ENCODE measurements at regions not wholly inside any gene's neighbourhood (a gene's known extent, or its start where the extent isn't known, plus 50 kb on each side); places are given as distances from the start of the nearest gene placed in this dataset.

- H3K9ac ChIP-seq (ENCODE audit: low read length) = no peak overlapping the region
- no peaks in the 10 kb centered on the region for H3K36me3 ChIP-seq (ENCODE audit: control insufficient read depth, insufficient read depth, low read length)
- H3K27ac ChIP-seq (ENCODE audit: low read depth, low read length) = no peak overlapping the region
- no peaks in the 10 kb centered on the region; the same call in 1 of the 2 replicates for H3K4me1 ChIP-seq (ENCODE audit: control insufficient read depth, insufficient read depth, low read length)
- H3K9me3 ChIP-seq (ENCODE audit: control insufficient read depth, insufficient read depth, low read depth, low read length) = no peaks in the 10 kb centered on the region
- peaks cover 3% of the 10 kb centered on the region; the same call in 1 of the 2 replicates for H3K27me3 ChIP-seq (ENCODE audit: control insufficient read depth, insufficient read depth, low read length)
- H3K4me3 ChIP-seq (ENCODE audit: low read depth, low read length) = no peak overlapping the region
These were observed 473.7 kb upstream of the PODXL start for GRCh38 chr7:132030086-132030568.

DNA sequence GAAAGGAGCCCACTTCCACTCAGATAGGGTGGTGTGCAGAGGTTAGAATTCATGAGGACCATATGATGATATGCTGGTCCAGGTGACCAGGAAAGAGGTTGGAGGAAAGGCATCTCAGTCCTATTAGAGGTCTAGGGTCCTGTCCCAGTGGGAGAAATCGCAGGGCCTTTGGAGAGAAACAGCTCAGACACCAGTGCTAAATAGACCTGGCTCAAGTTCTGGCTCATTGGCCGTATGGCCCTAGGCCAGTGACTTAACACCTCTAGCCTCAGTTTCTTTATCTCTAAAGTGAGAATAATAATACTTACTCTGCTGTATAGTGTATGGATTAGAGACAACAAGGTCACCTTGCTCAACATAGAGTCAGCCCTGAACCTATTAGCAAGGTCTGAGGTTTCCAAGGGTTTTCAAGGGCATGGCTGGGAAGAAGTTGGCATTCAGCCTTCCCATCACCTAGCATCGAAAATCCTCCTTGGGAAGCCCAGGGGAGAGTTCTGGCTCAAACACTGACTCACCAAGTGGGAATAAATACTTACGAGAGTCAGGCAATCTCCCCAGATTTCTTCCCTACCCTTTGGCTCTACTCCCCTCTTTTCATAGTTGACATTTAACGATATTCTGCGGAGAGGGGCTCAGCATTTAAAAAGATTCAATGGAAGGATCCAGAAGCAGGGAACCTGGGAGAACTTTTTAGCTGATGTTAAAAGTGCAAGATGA is 473.1 kb upstream of the PODXL start:
- H3K9me3 ChIP-seq (ENCODE audit: control insufficient read depth, insufficient read depth, low read depth, low read length) = no peaks in the 10 kb centered on the region
- no peak overlapping the region for H3K9ac ChIP-seq (ENCODE audit: low read length)
- no peaks in the 10 kb centered on the region for H3K4me1 ChIP-seq (ENCODE audit: control insufficient read depth, insufficient read depth, low read length)

GRCh38 chr7:132028144-132028920 is 471.9 kb upstream of the PODXL start:
- H3K27me3 ChIP-seq (ENCODE audit: control insufficient read depth, insufficient read depth, low read length) = peaks cover 9% of the 10 kb centered on the region; the same call in 1 of the 2 replicates
- H3K27ac ChIP-seq (ENCODE audit: low read depth, low read length) = no peak overlapping the region
- no peaks in the 10 kb centered on the region for H3K36me3 ChIP-seq (ENCODE audit: control insufficient read depth, insufficient read depth, low read length)
- no peaks in the 10 kb centered on the region for H3K4me1 ChIP-seq (ENCODE audit: control insufficient read depth, insufficient read depth, low read length)
- no peak overlapping the region for H3K9ac ChIP-seq (ENCODE audit: low read length)
- H3K4me3 ChIP-seq (ENCODE audit: low read depth, low read length) = no peak overlapping the region
- no peaks in the 10 kb centered on the region for H3K9me3 ChIP-seq (ENCODE audit: control insufficient read depth, insufficient read depth, low read depth, low read length)

More for the DNA sequence above, 473.1 kb upstream of the PODXL start:
- no peaks in the 10 kb centered on the region for H3K36me3 ChIP-seq (ENCODE audit: control insufficient read depth, insufficient read depth, low read length)
- H3K27me3 ChIP-seq (ENCODE audit: control insufficient read depth, insufficient read depth, low read length) = peaks cover 7% of the 10 kb centered on the region; the same call in 1 of the 2 replicates
- no peak overlapping the region for H3K27ac ChIP-seq (ENCODE audit: low read depth, low read length)
- H3K4me3 ChIP-seq (ENCODE audit: low read depth, low read length) = no peak overlapping the region

GRCh38 chr7:132024290-132024689 is 467.9 kb upstream of the PODXL start:
- Histone ChIP-seq H3K4me1 (ENCODE audit: control insufficient read depth, insufficient read depth, low read length) (no peaks in the 10 kb centered on the region), H3K27ac (ENCODE audit: low read depth, low read length) (no peak overlapping the region), H3K27me3 (ENCODE audit: control insufficient read depth, insufficient read depth, low read length) (peaks cover 9% of the 10 kb centered on the region; the same call in 1 of the 2 replicates), H3K4me3 (ENCODE audit: low read depth, low read length) (no peak overlapping the region), H3K9ac (ENCODE audit: low read length) (no peak overlapping the region), H3K9me3 (ENCODE audit: control insufficient read depth, insufficient read depth, low read depth, low read length) (no peaks in the 10 kb centered on the region), H3K36me3 (ENCODE audit: control insufficient read depth, insufficient read depth, low read length) (no peaks in the 10 kb centered on the region)

DNA sequence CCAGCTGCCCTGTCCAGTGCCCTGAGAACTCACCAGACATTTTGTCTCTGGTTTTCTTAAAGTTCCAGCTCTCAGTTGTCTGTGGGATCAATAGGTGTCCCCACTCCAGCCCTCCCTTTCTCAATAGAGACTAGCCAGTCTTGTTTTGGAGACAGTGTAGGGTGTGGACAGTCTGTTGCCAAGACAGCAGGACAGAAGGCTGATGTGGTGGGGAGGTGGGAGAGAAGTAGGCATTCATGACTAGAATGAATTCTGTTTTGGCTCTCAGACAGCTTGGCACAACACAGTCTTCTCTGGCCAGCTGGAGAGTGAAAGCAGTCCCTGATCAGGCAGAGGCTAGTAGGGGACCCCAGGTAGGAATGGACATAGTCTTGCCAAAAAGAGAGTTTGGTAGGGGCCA is 467.0 kb upstream of the PODXL start:
- Histone ChIP-seq H3K9ac (ENCODE audit: low read length) (no peak overlapping the region), H3K36me3 (ENCODE audit: control insufficient read depth, insufficient read depth, low read length) (no peaks in the 10 kb centered on the region), H3K4me3 (ENCODE audit: low read depth, low read length) (no peak overlapping the region), H3K9me3 (ENCODE audit: control insufficient read depth, insufficient read depth, low read depth, low read length) (no peaks in the 10 kb centered on the region), H3K27me3 (ENCODE audit: control insufficient read depth, insufficient read depth, low read length) (peaks cover 9% of the 10 kb centered on the region; the same call in 1 of the 2 replicates), H3K4me1 (ENCODE audit: control insufficient read depth, insufficient read depth, low read length) (no peaks in the 10 kb centered on the region), H3K27ac (ENCODE audit: low read depth, low read length) (no peak overlapping the region)

- Histone ChIP-seq H3K4me3 (ENCODE audit: low read depth, low read length) (no peak overlapping the region), H3K9me3 (ENCODE audit: control insufficient read depth, insufficient read depth, low read depth, low read length) (no peaks in the 10 kb centered on the region), H3K27me3 (ENCODE audit: control insufficient read depth, insufficient read depth, low read length) (peaks cover 9% of the 10 kb centered on the region; the same call in 1 of the 2 replicates), H3K36me3 (ENCODE audit: control insufficient read depth, insufficient read depth, low read length) (no peaks in the 10 kb centered on the region), H3K9ac (ENCODE audit: low read length) (no peak overlapping the region), H3K4me1 (ENCODE audit: control insufficient read depth, insufficient read depth, low read length) (no peaks in the 10 kb centered on the region), H3K27ac (ENCODE audit: low read depth, low read length) (no peak overlapping the region)
These were observed 465.8 kb upstream of the PODXL start for GRCh38 chr7:132022188-132022587.

DNA sequence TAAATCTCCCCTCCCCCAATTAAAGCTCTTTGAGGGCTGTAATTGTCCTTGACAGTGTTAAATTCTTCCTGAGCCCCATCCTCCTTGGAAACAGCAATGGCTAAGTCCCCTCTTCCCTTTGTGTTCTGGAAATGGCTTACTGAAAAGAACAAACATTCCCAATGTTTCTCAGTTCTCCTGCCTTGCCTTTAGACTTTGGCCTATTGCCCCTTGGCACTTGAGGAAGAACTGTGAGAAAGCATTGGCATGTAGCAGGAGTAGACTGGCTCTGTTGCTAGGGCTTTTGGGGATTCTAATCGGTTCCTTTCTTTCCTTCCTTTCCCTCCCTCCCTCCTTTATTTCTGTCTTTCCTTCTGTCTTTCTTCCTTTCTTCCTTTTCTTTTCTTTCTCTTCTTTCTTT is 463.3 kb upstream of the PODXL start:
- H3K9ac ChIP-seq (ENCODE audit: low read length) = no peak overlapping the region
- peaks cover 4% of the 10 kb centered on the region; the same call in 1 of the 2 replicates for H3K27me3 ChIP-seq (ENCODE audit: control insufficient read depth, insufficient read depth, low read length)
- H3K4me1 ChIP-seq (ENCODE audit: control insufficient read depth, insufficient read depth, low read length) = no peaks in the 10 kb centered on the region
- H3K9me3 ChIP-seq (ENCODE audit: control insufficient read depth, insufficient read depth, low read depth, low read length) = peaks cover 4% of the 10 kb centered on the region; the same call in 1 of the 2 replicates
- H3K4me3 ChIP-seq (ENCODE audit: low read depth, low read length) = no peak overlapping the region
- no peak overlapping the region for H3K27ac ChIP-seq (ENCODE audit: low read depth, low read length)
- no peaks in the 10 kb centered on the region for H3K36me3 ChIP-seq (ENCODE audit: control insufficient read depth, insufficient read depth, low read length)

- H3K9me3 ChIP-seq (ENCODE audit: control insufficient read depth, insufficient read depth, low read depth, low read length) = peaks cover 20% of the 10 kb centered on the region
- no peaks in the 10 kb centered on the region for H3K4me1 ChIP-seq (ENCODE audit: control insufficient read depth, insufficient read depth, low read length)
- H3K4me3 ChIP-seq (ENCODE audit: low read depth, low read length) = no peak overlapping the region
- H3K36me3 ChIP-seq (ENCODE audit: control insufficient read depth, insufficient read depth, low read length) = no peaks in the 10 kb centered on the region
- H3K27ac ChIP-seq (ENCODE audit: low read depth, low read length) = no peak overlapping the region
- no peaks in the 10 kb centered on the region for H3K27me3 ChIP-seq (ENCODE audit: control insufficient read depth, insufficient read depth, low read length)
- H3K9ac ChIP-seq (ENCODE audit: low read length) = no peak overlapping the region
These were observed 453.4 kb upstream of the PODXL start for GRCh38 chr7:132009778-132010177.

DNA sequence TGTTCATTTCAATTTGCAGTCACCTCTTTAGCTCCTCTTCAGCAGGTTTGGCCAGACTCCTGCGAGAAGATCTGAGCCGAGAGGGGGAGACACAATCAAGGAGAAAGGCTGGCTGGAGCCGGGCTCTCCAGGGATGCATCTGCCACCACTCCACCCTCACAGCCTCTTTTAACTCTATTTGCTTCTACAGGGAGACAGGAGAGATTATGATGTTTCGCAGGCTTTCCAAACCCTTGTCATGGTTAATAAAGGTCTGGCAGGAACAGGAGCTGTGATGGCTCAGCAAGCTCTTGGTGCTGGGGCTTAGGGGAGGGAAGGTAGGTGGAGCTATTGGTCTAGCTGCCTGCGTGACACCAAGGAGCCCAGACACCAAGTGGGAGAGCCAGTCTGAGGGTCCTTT is 448.1 kb upstream of the PODXL start:
- no peaks in the 10 kb centered on the region for H3K4me1 ChIP-seq (ENCODE audit: control insufficient read depth, insufficient read depth, low read length)
- H3K4me3 ChIP-seq (ENCODE audit: low read depth, low read length) = no peak overlapping the region
- H3K9ac ChIP-seq (ENCODE audit: low read length) = no peak overlapping the region
- H3K9me3 ChIP-seq (ENCODE audit: control insufficient read depth, insufficient read depth, low read depth, low read length) = peaks cover 1% of the 10 kb centered on the region
- no peak overlapping the region for H3K27ac ChIP-seq (ENCODE audit: low read depth, low read length)
- H3K27me3 ChIP-seq (ENCODE audit: control insufficient read depth, insufficient read depth, low read length) = no peaks in the 10 kb centered on the region
- no peaks in the 10 kb centered on the region for H3K36me3 ChIP-seq (ENCODE audit: control insufficient read depth, insufficient read depth, low read length)

- Histone ChIP-seq H3K4me3 (ENCODE audit: low read depth, low read length) (no peak overlapping the region), H3K27me3 (ENCODE audit: control insufficient read depth, insufficient read depth, low read length) (no peaks in the 10 kb centered on the region), H3K36me3 (ENCODE audit: control insufficient read depth, insufficient read depth, low read length) (no peaks in the 10 kb centered on the region), H3K27ac (ENCODE audit: low read depth, low read length) (no peak overlapping the region), H3K9ac (ENCODE audit: low read length) (no peak overlapping the region), H3K9me3 (ENCODE audit: control insufficient read depth, insufficient read depth, low read depth, low read length) (no peaks in the 10 kb centered on the region), H3K4me1 (ENCODE audit: control insufficient read depth, insufficient read depth, low read length) (no peaks in the 10 kb centered on the region)
These were observed 446.0 kb upstream of the PODXL start for GRCh38 chr7:132002343-132002968.

DNA sequence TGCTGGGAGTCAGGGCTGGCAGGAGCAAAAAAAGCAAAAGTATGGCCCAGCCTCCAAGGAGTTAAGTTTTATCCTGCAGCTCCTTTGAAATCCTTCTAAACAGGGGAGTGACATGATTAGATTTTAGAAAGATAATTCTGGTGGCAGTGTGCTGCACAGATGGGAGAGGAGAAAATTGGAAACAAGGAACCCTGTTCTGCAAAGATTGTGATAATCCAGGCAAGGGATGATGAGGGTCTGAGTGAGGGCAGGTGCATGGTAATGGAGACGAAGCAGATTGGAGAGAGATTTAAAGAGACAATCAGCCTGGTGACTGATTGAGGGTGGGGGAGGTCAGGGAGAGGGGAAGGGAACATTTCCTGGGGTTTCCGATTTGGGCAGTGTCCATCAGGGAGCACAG is 444.7 kb upstream of the PODXL start:
- H3K9ac ChIP-seq (ENCODE audit: low read length) = no peak overlapping the region
- H3K4me1 ChIP-seq (ENCODE audit: control insufficient read depth, insufficient read depth, low read length) = no peaks in the 10 kb centered on the region
- no peak overlapping the region for H3K4me3 ChIP-seq (ENCODE audit: low read depth, low read length)
- no peaks in the 10 kb centered on the region; the same call in 1 of the 2 replicates for H3K27me3 ChIP-seq (ENCODE audit: control insufficient read depth, insufficient read depth, low read length)
- no peak overlapping the region for H3K27ac ChIP-seq (ENCODE audit: low read depth, low read length)
- no peaks in the 10 kb centered on the region for H3K9me3 ChIP-seq (ENCODE audit: control insufficient read depth, insufficient read depth, low read depth, low read length)
- H3K36me3 ChIP-seq (ENCODE audit: control insufficient read depth, insufficient read depth, low read length) = no peaks in the 10 kb centered on the region
